GM21529 (cell line): ENCODE measurements at regions not wholly inside any gene's neighbourhood (a gene's known extent, or its start where the extent isn't known, plus 50 kb on each side); places are given as distances from the start of the nearest gene placed in this dataset.

Experiments used
- ATAC-seq: cut with Tn5 transposase; IDR thresholded peaks from one replicate; pipeline ENCODE4 v1.9.1; 2021; ENCODE audit not compliant: unreplicated experiment

- ATAC-seq, result no peak
Measured at GRCh38 chr10:3287572-3288445, 115.2 kb upstream of the PITRM1 start.

DNA sequence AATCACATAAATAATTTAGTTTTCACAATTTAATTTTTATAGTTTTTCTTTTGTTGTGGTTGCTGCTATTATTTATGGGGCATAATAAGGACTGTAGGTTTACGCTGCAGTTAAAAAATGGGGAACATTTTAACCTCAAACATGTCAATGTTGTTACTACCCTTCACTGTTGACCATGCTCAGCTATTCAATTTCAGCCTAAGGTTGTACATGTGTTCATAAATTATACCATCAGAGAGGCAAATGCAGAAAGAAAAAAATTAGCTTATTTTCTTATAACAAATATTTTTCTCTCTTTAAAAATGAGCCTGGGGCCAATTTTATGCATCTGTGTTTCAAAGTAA is 110.1 kb upstream of the PITRM1 start:
- ATAC-seq, result no peak

DNA sequence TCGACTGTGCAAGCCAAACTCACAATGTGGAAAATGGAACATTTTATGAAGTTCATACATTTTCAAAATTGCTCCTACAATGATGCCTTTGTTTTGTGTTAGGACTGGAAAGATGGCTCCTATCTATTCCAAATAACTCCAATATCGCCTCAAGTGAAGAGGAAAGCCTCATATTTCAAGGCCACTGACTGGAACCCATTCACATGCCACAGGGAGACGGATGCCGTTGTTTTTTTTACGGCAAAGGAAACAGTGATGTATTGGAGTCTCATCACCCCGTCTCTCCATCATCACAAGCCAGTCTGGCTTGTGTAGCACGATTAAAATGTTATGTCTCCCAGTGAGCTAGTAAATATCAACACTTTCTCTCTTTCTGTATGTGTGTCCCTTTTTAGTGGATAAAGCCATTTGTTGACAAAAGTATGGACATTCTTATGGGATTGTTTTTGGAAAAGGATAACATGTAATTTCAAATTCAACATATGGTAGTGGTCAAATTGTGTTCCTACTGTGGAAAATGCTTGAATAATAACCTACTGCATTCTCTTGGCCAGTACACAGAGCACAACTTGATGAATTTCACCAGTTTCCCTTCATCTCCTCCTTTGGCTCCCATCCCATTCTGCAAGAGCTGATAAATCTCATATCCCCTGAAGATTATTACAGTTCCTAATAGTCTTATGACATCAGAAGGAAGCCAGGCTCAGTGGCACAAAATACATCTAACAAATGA is 109.5 kb upstream of the PITRM1 start:
- no peak for ATAC-seq

DNA sequence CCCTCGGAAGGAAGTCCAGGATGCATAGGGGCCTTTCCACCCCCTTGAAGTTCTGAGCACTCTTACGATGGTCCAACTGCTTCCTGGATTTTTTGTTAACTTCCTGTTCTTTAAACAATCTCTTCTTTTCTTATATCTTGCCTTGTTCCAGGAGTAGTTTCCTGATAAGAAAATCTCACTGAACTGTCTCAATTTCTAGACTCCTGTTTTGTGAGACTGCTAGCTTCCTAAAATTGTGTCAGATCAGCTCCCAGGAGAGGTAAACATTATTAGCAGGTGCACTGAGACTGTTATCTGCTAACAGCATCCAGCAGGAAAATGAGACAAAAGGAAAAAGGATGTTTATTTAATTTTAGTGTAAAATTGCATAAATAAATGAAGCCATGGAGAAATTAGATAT is 106.2 kb upstream of the PITRM1 start:
- no peak for ATAC-seq

- ATAC-seq, result no peak
Measured at GRCh38 chr10:3277566-3277965, 105.0 kb upstream of the PITRM1 start.

GRCh38 chr10:3274414-3274813 is 101.8 kb upstream of the PITRM1 start:
- no peak for ATAC-seq

GRCh38 chr10:3273966-3274365 is 101.4 kb upstream of the PITRM1 start:
- ATAC-seq, result no peak

GRCh38 chr10:3272300-3272699 is 99.7 kb upstream of the PITRM1 start:
- no peak for ATAC-seq

- ATAC-seq, result no peak
Measured at GRCh38 chr10:3271354-3272115, 99.0 kb upstream of the PITRM1 start.

GRCh38 chr10:3270577-3271316 is 98.2 kb upstream of the PITRM1 start:
- ATAC-seq, result no peak

DNA sequence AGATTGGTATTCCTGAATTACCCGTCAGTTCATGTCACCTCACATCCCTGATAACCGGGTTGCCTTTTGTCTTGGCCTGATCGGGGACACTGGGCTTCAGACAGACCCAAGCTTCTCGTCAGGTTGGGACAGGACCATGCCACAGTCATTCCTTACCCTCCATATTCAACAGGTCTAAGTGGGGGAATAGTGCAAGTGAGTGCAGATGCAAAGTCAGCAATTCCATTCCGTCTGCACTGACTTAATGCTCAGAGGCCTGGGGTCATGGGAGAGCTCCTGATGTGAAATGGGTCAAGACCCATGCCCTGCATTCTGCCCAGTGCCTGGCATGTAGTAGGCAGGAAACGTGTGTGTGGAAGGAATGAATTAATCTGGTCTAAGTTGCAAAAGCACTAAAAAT is 95.4 kb upstream of the PITRM1 start:
- ATAC-seq, result no peak

DNA sequence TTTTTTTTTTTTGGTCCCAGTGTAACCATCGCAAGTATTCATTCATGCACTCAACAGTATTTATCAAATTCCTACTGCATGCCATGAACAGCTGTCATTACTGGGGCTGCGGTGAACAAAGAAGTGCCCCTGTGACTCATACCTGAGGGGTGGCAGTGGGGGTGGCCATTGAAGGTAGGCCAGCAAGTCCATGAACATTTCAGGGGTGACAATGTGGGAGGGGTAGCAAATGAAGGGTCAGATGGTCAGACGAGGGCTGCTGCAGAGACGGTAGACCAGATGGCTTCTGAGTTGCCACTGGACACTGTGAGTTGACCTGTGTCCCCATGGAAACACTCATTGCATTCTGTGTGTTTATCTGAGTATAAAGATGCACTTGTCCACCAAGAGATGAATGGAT is 92.5 kb upstream of the PITRM1 start:
- no peak for ATAC-seq

- no peak for ATAC-seq
Measured at GRCh38 chr10:3264161-3264761, 91.7 kb upstream of the PITRM1 start.

DNA sequence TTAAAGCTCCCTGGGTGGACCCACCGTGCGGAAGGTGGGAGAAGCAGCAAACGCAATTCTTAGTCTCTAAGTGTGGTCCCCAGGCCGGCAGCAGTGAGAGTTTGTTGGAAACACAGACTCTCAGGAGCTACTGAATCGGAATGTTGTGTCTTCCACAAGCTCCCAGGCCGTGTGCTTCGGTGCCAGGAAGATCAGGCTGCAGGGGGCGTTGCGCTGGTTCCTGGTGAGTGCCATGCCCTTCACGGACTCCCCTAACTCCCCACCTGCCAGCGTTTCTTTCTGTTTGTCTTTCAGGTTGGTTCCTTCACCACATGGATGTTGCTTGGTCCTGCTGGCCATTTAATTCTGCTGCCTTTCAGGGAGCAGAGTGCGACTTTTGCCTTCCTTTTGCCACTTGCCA is 91.2 kb upstream of the PITRM1 start:
- ATAC-seq, result no peak

DNA sequence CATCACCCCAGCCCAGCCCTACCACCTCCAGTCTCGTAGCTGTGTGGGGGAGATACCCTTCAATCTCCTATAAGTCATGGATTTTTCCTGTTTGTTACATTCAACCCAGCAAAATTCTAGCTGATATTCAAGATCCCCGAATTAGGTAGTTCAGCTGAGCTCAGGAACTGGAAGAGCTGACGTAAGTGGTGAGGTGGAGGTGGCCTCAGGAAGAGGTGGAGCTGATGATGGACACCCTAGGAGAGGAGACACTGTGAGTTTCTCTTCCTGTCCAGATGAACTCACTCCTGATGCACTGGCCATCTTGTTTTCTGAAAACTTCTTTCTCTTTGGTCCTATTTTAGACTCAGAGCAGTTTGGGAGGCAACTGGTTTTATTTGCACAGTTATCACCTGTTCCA is 90.5 kb upstream of the PITRM1 start:
- no peak for ATAC-seq

DNA sequence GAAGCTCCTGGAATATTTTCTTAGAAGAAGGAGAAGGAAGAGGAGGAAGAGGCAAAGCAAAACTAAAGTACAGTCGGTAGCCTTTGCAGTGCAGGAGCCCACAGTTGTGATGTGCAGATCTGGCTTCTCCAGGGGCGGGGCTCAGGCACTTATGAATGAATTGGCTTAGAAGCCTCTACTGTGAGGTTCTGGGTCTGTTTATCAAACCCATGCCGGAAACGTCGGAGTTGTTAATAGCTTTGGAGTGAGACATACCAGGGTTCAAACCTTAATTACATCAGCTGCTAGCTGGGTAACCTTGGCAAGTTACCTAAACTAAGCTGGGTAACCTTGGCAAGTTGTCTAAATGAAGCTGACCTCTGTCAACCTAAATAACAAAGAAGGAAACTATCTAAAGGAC is 89.3 kb upstream of the PITRM1 start:
- no peak for ATAC-seq

DNA sequence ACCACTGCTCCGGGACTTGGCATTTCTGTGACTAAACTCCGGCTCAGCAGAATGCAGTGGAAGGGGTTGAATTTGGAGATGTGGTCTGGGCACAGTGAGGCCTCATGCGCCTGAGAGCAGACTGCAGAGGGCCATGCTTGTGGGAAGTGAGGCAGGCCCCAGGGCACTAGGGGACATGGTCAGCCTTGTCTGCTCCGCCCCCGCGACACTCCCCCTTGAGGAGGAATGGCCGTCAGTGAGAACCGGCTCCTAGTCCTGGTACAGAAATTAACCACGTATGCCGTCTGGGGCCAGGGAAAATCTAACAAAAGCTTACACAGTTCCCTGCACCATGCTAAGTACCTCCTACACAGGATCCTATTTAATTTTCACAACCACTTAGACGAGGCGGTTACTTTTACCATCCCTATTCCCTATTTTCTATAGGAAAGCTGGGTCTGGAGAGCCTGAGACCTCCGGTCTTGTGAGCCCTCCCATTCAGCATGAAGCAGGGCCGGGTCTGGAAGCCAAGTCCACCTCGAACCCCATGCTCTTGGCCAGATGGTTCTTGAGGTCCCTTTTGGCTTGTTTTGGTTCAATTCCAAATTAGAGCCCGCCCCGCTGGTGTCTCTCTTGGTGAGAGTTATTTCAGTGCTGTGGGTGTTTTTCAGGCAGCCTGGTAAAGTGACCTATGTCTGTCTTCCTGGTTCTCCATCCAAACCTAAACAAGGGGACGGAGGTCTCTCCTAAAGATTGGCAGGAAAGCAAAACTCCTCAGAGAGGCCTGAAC is 87.7 kb upstream of the PITRM1 start:
- ATAC-seq, result no peak

DNA sequence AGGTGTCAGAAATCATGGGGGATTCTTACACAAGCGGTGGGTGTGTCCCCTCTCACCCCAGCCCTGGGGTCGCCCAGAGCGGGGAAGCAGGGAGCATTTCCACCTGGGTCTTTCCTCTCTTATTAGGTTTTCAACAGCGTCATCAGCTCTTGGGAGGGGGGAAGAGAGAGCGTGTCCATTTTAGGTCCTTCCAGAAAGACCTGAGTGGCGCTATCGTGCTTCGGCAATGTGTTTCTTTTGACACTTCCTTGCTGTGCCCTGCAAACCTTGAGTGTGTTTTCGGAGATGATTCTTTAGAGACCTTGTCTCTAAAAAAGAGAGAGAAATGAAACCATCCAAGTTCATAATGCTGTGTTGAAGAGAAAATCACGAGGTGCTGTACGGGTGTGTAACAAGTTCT is 86.9 kb upstream of the PITRM1 start:
- no peak for ATAC-seq

DNA sequence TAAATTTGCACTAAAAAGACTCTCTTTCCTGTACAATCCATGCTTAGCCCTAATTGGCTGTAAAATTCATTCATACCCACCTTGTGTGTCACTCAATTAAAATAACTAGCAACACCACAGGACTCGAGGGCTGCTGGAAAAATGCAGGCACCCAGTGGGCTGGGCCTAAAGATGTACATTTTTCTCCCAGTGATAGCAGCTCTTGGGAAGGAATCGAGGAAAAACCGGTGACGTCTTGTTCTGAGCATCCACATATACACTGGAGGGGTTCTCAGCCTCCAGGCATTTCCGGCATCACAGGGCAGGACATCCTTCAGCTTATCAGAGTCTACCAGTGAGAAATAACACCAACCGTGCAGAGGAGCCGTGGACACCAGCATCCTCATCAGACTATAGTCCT is 85.8 kb upstream of the PITRM1 start:
- no peak for ATAC-seq

DNA sequence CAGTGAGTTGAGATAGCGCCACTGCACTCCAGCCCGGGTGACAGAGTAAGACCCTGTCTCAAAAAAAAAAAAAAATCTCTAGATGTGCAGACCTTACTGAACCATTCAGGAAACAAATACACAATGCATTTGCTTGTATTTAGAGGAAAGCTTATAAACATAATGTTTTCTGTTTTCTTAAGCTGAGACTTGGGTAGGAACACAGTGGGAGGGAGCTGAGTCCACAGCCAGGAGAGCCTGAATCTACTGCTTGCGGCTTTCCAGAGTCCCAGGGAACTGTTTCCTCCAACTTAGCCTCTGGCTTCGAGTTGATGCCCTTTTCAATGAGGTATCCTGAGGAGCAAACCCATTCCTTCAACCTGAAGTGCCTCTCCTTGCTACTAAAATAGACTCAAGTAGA is 83.0 kb upstream of the PITRM1 start:
- no peak for ATAC-seq
